GM13977 (cell line): ENCODE measurements at regions not wholly inside any gene's neighbourhood (a gene's known extent, or its start where the extent isn't known, plus 50 kb on each side); places are given as distances from the start of the nearest gene placed in this dataset.

Source experiments
- DNase-seq: peaks from one replicate; pipeline ENCODE4 v3.0.0; 2012; ENCODE audit warnings: low spot score
- in situ Hi-C: fragments of 300-500 bp; cut with MboI; formaldehyde crosslinking; loops from one replicate; pipeline ENCODE4 v1.12.0; 2022; ENCODE audit warnings: low sequenced_read_pairs, low pct_unique_long_range_greater_than_20kb, mixed read lengths, inconsistent platforms; ENCODE audit not compliant: unreplicated experiment
- TF ChIP-seq, protein P1 (sequence below): IDR thresholded peaks from 2 replicates; pipeline ENCODE4 v1.5.1; 2012; ENCODE audit warnings: mild to moderate bottlenecking, control low read depth; ENCODE audit not compliant: insufficient read depth; ENCODE audit errors: extremely low read depth, missing control alignments

DNA sequence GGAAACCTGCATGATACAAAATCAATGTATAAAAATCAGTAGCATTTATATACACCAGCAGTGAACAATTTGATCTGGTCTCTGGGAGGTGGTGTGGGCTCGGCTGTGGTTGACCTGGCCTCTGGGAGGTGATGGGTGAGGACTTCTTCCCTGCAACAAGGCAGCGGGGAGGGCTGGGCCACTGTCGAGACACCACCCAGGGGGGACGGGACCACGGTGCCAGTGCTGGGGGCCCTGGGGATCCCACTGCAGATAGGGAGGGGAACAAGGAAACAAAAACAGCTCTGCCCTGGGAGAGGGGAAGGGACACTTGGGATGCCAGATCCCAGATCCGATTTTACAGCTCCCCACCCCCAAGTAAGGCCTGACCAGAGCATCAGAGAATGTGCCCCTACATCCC is 189.6 kb upstream of the SFSWAP start:
- DNase-seq: no peak
- TF ChIP-seq, protein P1, sequence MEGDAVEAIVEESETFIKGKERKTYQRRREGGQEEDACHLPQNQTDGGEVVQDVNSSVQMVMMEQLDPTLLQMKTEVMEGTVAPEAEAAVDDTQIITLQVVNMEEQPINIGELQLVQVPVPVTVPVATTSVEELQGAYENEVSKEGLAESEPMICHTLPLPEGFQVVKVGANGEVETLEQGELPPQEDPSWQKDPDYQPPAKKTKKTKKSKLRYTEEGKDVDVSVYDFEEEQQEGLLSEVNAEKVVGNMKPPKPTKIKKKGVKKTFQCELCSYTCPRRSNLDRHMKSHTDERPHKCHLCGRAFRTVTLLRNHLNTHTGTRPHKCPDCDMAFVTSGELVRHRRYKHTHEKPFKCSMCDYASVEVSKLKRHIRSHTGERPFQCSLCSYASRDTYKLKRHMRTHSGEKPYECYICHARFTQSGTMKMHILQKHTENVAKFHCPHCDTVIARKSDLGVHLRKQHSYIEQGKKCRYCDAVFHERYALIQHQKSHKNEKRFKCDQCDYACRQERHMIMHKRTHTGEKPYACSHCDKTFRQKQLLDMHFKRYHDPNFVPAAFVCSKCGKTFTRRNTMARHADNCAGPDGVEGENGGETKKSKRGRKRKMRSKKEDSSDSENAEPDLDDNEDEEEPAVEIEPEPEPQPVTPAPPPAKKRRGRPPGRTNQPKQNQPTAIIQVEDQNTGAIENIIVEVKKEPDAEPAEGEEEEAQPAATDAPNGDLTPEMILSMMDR: no peak
- in situ Hi-C loops: no loop called here

DNA sequence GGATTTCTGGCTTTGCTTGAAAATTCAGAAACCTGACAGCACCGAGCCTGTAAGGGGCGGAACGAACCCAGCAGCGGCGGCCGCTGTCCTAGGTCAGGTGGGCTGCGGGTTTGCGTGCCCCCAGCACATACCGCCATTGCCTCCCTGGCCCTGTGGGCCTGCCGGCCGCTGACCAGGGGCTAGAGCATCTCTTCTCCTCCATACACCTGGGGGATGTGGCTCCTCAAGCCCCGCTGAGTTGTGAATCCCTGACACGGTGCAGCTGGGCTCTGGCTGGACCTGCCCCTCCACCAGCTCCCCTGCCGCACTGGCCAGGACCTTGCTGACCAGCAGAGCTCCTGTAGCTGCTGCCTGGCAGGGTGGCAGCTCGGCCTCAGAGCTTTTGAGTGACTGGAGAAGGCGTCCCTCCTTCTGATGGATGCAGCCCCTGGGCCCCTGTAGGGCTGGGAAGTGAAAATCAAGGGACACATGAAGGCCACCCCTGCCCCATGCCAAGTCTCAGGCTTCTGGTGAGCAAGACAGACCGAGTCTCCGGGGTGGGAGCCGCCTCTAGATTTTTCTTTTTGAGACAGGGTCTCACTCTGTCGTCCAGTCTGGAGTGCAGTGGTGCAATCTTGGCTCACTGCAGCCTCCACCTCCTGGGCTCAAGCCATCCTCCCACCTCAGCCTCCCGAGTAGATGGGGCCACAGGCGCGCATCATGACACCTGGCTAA is 184.9 kb upstream of the SFSWAP start:
- no peak for DNase-seq
- in situ Hi-C loops: no loop called here
- TF ChIP-seq, protein P1: no peak

DNA sequence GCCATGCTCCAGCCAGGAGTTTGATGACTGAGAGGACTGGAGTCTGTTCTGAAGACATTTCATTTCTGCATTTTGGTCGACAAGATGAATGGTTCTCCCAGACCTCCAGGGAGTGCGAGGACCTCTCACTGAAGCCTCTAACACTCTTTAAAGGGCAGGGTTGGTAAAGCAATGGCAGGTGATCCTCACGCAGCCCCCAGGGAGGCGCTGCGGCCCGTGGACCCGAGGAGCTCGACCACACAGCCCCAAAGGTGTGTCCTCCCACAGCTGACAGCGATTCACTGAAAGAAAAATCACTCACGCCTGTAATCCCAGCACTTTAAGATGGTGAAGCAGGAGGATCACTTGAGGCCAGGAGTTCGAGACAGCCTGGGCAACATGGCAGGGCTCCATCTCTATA is 183.8 kb upstream of the SFSWAP start:
- no peak for DNase-seq
- TF ChIP-seq, protein P1: no peak
- in situ Hi-C loops: no loop called here

DNA sequence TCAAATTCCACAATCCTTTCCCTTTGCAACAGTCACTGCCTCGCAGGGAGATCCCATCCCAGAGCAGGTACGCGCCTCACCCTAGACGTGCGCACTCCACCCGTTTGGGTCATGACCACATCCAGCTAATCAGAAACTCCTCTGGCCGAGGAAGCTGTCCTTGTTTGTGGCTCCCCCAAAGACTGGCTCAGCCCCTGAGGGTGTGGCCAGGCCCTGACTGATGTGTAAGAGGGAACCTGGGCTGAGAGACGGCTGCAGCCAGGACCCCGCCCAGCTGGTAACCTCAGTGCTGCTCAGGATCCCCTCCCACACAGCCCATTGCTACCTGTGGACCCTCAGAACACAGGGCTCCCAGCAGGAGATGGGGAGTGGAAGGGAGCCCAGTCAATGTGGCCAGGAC is 183.2 kb upstream of the SFSWAP start:
- TF ChIP-seq, protein P1: no peak
- in situ Hi-C loops: no loop called here
- no peak for DNase-seq

DNA sequence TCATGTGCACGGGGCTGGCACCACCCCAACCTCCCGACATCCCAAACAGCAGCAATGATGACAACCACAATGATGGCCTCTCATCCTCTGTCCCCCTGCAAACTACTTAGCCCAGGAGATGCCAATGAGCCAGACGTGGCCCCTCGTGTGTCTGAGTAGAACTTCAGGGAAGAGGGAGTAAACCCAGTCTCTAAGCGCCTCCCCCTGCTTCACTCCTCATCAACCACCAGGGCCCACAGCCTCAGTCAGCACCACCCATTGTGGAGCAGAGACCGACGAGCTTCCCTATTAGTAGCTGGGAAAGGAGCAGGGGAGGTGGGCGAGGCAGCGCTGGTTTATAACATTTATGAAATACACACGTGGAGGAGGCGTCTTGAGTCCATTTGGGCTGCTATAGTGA is 182.7 kb upstream of the SFSWAP start:
- TF ChIP-seq, protein P1: no peak
- in situ Hi-C loops: no loop called here
- DNase-seq: no peak

DNA sequence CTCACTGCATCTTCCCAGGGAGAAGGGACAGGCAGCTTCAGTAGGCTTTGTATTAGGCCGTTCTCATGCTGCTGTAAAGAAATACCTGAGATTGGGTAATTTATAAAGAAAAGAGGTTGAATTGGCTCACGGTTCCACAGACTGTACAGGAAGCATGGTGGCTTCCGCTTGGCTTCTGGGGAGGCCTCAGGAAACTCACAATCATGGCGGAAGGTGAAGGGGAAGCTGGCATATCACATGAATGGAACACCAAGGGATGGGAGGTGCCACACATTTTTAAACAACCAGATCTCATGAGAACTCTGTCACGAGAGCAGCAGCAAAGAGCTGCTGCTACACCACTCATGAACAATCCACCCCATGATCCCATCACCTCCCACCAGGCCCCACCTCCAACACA is 182.2 kb upstream of the SFSWAP start:
- in situ Hi-C loops: no loop called here
- TF ChIP-seq, protein P1: no peak

More for the DNA sequence above, 182.2 kb upstream of the SFSWAP start:
- no peak for DNase-seq
